ENCODE measurements at regions not wholly inside any gene's neighbourhood (a gene's known extent, or its start where the extent isn't known, plus 50 kb on each side); places are given as distances from the start of the nearest gene placed in this dataset.
"Not testable (repeated sequence)": the region's sequence is repeated elsewhere in the genome, so short reads cannot be mapped to it uniquely, and the experiment has no call there.

DNA sequence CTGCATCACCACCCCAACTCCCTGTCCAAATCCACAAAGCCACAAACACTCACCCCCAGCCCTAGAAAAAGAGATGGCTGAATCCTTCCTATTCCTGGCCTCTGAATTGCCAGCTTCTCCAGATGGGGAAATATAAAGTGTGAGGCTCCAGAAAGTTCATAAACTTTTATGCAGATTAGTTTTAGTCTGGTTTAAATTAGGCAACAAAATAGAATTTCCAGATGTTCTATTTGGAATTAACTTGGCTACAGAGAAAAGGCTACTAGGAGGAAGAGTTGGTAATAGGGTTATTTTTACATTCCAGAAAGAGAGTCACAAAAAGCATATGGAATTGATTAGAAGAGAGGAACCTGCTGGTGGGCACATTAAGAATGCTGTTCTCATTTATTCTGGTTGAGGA lies 56.0 kb downstream of the EN1 start:
- DNase-seq (ENCODE audit: low read depth in 2 of 2), result no peak

GRCh38 chr2:118786746-118787145 lies 60.7 kb downstream of the EN1 start:
- DNase-seq (ENCODE audit: low read depth in 2 of 2), result no peak

- no peak for DNase-seq (ENCODE audit: low read depth in 2 of 2)
These were observed 62.6 kb downstream of the EN1 start for GRCh38 chr2:118784860-118785259.

- no peak for DNase-seq (ENCODE audit: low read depth in 2 of 2)
These were observed 68.1 kb downstream of the EN1 start for GRCh38 chr2:118779362-118779761.

GRCh38 chr2:118774458-118775133 lies 72.9 kb downstream of the EN1 start:
- DNase-seq (ENCODE audit: low read depth in 2 of 2), result no peak

DNA sequence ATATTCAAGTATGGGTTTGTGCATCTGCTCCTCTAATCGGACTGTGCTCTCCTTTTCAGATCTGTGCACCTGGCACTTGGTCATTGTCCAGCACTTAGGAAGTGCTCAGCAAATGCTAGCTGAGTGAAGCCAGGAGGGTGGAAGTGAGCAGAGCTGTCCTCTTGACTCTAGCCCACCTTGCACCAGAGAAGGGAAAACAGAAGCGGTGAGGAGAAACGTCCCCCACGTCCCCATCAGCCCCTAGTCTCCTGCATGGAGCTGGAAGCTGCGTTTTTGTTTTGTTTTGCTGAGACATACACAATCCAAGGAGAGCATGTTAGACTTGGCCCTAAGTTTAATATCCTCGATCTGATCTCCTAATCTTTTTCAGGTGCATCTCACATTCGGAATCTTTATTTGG lies 73.6 kb downstream of the EN1 start:
- no peak for DNase-seq (ENCODE audit: low read depth in 2 of 2)

DNA sequence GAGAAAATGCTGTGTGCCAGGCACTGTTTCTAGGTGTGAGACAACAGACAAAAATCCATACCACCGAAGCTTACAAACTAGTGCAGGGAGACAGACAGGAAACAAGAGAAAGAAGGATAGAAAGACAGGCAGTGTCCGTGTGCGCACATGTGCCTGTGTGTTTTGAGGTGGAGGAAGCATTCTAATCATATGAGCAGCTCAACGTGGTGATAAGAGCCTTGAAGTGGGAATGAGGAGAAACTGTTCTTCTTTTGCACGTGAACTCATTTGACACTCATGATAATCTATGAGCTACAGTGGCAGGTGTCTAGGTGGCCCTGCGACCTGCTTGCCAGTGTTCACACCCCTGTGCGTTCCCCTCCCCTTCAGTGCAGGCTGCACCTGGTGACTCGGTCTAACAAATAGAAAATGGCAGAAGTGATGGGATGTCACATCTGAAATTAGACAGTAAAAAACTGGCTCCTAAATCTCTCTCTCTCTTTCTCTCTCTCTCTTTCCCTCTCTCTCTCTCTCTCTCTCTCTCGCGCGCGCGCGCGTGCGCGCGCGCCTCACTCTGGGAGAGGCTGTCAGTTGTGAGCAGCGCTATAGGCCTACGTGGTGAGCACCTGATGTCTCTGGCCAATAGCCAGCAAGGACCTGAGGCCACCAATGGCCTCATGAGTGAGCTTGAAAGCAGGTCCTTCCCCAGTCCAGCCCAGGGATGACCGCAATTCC lies 74.8 kb downstream of the EN1 start:
- DNase-seq (ENCODE audit: low read depth in 2 of 2), result no peak

- DNase-seq (ENCODE audit: low read depth in 2 of 2), result no peak
These were observed 77.6 kb downstream of the EN1 start for GRCh38 chr2:118769707-118770400.

DNA sequence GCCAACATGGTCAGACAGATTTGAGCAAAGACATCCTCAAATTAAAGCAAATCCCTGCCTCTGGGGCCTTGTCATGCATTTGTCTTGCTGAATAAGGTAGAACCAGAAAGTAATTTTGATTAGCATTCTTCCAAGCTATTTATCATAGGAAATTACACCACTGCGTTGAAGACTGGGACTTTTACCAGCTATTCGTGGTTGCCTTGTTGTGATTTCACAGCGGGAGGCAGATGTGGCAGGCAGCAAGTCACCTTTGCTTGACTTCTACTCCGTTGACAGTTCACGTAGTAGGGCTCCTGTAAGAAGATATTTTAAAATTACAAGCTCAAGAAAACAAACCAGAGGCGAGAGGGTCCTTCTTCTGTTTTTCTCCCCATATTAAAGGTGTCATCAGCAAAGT lies 80.6 kb downstream of the EN1 start:
- no peak for DNase-seq (ENCODE audit: low read depth in 2 of 2)

DNA sequence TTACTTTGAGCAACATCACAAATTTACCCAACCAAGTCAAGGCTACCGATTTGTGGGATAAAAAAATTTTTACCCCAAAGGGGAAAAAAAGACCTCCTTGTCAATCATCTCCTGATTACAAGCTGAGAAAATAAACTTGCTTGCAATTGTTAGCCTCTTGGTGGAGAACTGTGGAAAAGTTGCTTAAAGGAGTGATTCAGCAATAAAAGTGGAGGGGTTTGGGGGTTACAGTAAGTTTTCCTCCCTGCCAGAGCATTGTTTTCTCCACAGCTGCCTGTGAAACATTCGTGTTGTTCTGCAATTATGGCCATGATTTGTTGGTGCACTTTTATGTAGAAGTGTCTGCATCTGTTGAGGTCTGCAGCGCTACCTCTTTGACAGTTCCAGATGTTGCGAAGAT lies 82.6 kb downstream of the EN1 start:
- no peak for DNase-seq (ENCODE audit: low read depth in 2 of 2)

DNA sequence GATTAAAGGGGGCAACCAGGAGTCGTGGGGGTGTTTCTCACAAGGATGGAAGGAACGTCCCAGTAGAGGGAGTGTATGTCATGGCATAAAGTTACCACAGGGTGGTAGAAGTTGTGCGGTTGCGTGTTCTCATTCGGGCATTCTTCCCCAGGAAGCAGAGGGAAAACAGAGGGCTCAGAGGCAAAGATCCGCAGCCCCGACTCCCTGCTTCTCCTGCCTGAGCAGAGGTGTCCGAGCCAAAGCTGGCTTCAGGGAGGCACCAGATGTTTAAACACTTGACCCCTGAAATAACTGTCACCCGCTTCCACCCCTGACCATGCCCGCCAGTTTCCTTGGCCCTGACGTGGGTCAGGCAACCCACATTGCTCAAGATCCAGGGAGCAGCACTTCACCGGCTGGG lies 83.7 kb downstream of the EN1 start:
- no peak for DNase-seq (ENCODE audit: low read depth in 2 of 2)

DNA sequence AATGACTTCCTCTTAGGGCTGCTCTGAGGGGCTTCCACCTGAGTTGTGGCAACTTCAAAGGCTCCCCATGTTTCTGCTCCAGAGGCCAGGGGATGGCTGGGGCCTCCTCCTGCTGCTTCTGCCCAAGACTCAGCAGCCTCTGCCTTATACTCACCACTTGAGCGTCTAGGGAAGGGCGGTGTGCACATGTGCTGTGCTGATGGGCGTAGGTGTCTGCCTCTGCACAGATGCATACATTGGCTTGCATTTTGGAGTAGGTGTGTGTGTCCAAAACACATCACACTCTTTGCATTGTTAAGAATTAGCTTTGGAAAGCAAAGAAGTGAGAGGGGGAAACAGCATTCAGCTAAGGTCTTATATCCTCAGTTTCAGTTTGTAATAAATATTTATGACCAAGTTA lies 85.2 kb downstream of the EN1 start:
- DNase-seq (ENCODE audit: low read depth in 2 of 2), result no peak

GRCh38 chr2:118761771-118762170 lies 85.7 kb downstream of the EN1 start:
- DNase-seq (ENCODE audit: low read depth in 2 of 2), result no peak

- DNase-seq (ENCODE audit: low read depth in 2 of 2), result no peak
These were observed 91.5 kb downstream of the EN1 start for GRCh38 chr2:118755901-118756300.

DNA sequence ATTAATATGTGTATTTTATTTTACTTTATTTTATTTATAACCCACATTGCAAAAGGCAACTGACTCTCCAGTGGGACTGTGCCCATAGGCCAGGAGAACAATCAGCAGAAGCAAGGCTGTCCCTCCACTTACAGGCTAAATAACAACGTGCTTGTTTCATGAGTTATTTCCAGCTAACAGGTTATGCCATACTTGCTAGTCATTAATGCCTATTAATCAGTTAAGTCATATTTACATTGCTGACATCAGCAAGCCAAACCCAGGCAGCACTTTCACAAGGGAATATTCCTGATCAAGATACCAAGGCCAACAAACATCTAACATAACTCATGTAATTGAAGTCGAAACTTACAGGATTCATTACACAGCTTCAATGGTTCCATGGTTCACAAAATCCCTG lies 92.1 kb downstream of the EN1 start:
- no peak for DNase-seq (ENCODE audit: low read depth in 2 of 2)

- no peak for DNase-seq (ENCODE audit: low read depth in 2 of 2)
These were observed 94.6 kb downstream of the EN1 start for GRCh38 chr2:118752762-118753429.

DNA sequence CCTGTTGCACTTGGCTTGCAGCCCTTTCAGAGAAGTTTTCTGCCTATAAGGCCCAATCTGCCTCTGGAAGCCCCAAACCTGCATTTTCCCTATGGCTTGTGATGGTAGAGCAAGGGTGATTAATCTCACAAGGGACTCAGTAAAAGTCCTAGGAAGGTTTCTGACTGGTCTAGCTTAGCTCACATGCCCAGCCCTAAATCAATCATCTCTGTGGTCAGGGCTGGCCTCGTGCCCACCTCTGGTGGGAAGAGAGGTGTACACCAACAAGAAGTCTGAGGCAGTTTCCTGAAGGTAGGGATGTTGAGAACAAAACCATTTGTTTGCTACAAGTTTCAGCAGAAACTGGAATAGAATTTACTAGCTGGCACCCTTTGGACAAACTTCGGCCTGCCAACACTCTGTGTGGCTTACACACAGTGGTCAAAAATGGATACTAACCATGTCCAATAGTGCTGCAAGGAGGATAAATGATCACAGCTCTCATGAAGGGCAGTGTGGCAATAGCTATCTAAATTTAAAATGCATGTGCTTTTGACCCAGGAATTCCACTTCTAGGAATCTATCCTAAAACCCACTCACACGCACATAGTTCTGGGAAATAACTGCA lies 96.4 kb downstream of the EN1 start:
- no peak for DNase-seq (ENCODE audit: low read depth in 2 of 2)

DNA sequence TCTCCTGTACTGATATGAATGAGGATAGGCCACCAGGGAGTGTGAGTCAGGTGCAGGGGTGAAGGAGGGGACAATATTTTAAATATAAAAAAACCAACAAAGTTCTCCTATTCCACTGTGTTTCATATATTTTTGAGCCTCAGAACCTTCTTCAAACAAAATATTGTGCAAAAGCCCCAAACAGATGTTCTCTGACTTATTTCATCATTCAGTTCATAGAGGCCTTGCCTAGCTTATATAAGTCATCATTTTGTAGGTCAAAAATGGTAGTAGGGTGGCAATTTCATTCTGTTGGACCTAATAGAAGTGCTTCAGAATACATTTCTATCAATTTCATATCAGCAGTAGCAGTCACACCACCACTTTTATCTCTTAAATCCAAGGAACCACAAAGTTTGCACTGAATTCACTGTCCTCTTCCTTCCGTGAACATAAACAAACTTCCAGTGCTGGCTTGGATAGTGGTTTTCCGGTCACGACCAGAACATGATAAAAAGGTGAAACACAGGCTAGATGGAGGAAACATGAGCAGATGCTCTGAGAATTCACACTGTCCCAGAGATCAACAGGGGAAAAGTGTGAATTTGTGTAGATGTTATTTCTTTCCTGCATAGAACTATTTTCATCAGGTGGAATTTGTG lies 99.1 kb downstream of the EN1 start:
- no peak for DNase-seq (ENCODE audit: low read depth in 2 of 2)

- DNase-seq (ENCODE audit: low read depth in 2 of 2), result no peak
These were observed 99.8 kb downstream of the EN1 start for GRCh38 chr2:118747637-118748036.

GRCh38 chr2:118747066-118747465 lies 100.4 kb downstream of the EN1 start:
- no peak for DNase-seq (ENCODE audit: low read depth in 2 of 2)

GRCh38 chr2:118744682-118745181 lies 102.7 kb downstream of the EN1 start:
- not testable (repeated sequence) for DNase-seq (ENCODE audit: low read depth in 2 of 2)

Data from stimulated activated CD8-positive, alpha-beta memory T cell treated with anti-CD3 and anti-CD28 coated beads, Interleukin-2, amount 100 ng/mL, for 1 hour (primary cell).